H9 (cell line): ENCODE measurements at regions not wholly inside any gene's neighbourhood (a gene's known extent, or its start where the extent isn't known, plus 50 kb on each side); places are given as distances from the start of the nearest gene placed in this dataset.

Experiments used
- DNase-seq: peaks from one replicate; pipeline ENCODE4 v3.0.0-alpha.2; 2017
- H2AFZ ChIP-seq: one replicate; pipeline ENCODE4 v1.6.1; 2013; ENCODE audit warnings: mild to moderate bottlenecking, low read length, control low read depth, moderate library complexity
- H2AK5ac ChIP-seq: 2 replicates; pipeline ENCODE4 v1.6.1; 2013; ENCODE audit warnings: low read length, control low read depth, mixed read lengths; ENCODE audit not compliant: insufficient read length
- H2BK120ac ChIP-seq: one replicate; pipeline ENCODE4 v1.6.1; 2013; ENCODE audit warnings: low read depth, mild to moderate bottlenecking, low read length, control low read depth, inconsistent platforms; ENCODE audit not compliant: poor library complexity, severe bottlenecking
- H2BK12ac ChIP-seq: 2 replicates; pipeline ENCODE4 v1.6.1; 2013; ENCODE audit warnings: low read length, control low read depth, mixed read lengths, low read depth; ENCODE audit not compliant: insufficient read length
- H2BK15ac ChIP-seq: 2 replicates; pipeline ENCODE4 v1.6.1; 2013; ENCODE audit warnings: low read depth, low read length, control low read depth
- H2BK20ac ChIP-seq: one replicate; pipeline ENCODE4 v1.6.1; 2013; ENCODE audit warnings: low read depth, mild to moderate bottlenecking, low read length, control low read depth, inconsistent platforms; ENCODE audit not compliant: poor library complexity, severe bottlenecking
- H2BK5ac ChIP-seq: 2 replicates; pipeline ENCODE4 v1.6.1; 2013; ENCODE audit warnings: low read length, control low read depth, mixed read lengths; ENCODE audit not compliant: insufficient read length
- H3K14ac ChIP-seq: 2 replicates; pipeline ENCODE4 v1.6.1; 2013; ENCODE audit warnings: low read length, control low read depth; ENCODE audit not compliant: insufficient read depth
- H3K18ac ChIP-seq: 2 replicates; pipeline ENCODE4 v1.6.1; 2013; ENCODE audit warnings: low read depth, mild to moderate bottlenecking, mixed read lengths, low read length, control low read depth; ENCODE audit not compliant: insufficient read length
- H3K23ac ChIP-seq: 2 replicates; pipeline ENCODE4 v1.6.1; 2013; ENCODE audit warnings: low read length, control low read depth, mixed read lengths, low read depth; ENCODE audit not compliant: insufficient read length
- H3K23me2 ChIP-seq: 2 replicates; pipeline ENCODE4 v1.6.1; 2013; ENCODE audit warnings: low read depth, mild to moderate bottlenecking, mixed read lengths, low read length, control low read depth; ENCODE audit not compliant: insufficient read length, poor library complexity, severe bottlenecking
- H3K27ac ChIP-seq: 2 replicates; pipeline ENCODE4 v1.5.1; 2013; ENCODE audit warnings: low read length, control low read depth, mixed read lengths, low read depth; ENCODE audit not compliant: insufficient read length
- H3K27me3 ChIP-seq: 2 replicates; pipeline ENCODE4 v1.6.1; 2013; ENCODE audit warnings: low read length, control low read depth, inconsistent platforms; ENCODE audit not compliant: insufficient read depth
- H3K4ac ChIP-seq: 2 replicates; pipeline ENCODE4 v1.6.1; 2013; ENCODE audit warnings: low read depth, mild to moderate bottlenecking, control low read depth, inconsistent platforms, low read length, moderate library complexity
- H3K4me1 ChIP-seq: 2 replicates; pipeline ENCODE4 v1.6.1; 2013; ENCODE audit warnings: low read length, control low read depth, inconsistent platforms; ENCODE audit not compliant: insufficient read depth
- H3K4me2 ChIP-seq: 2 replicates; pipeline ENCODE4 v1.6.1; 2013; ENCODE audit warnings: low read length, control low read depth, mixed read lengths; ENCODE audit not compliant: insufficient read length, insufficient read depth
- H3K56ac ChIP-seq: 2 replicates; pipeline ENCODE4 v1.6.1; 2013; ENCODE audit warnings: low read depth, mild to moderate bottlenecking, mixed read lengths, low read length, control low read depth; ENCODE audit not compliant: insufficient read length
- H3K79me1 ChIP-seq: 2 replicates; pipeline ENCODE4 v1.6.1; 2013; ENCODE audit warnings: low read depth, mild to moderate bottlenecking, moderate library complexity, low read length, control low read depth, inconsistent platforms; ENCODE audit not compliant: insufficient read depth, poor library complexity, severe bottlenecking
- H3K79me2 ChIP-seq: 2 replicates; pipeline ENCODE4 v1.6.1; 2013; ENCODE audit warnings: low read length, control low read depth, inconsistent platforms; ENCODE audit not compliant: insufficient read depth
- H3K9ac ChIP-seq: 2 replicates; pipeline ENCODE4 v1.6.1; 2013; ENCODE audit warnings: low read length, control low read depth, mixed read lengths; ENCODE audit not compliant: insufficient read length; ENCODE audit errors: extremely low read depth
- H3K9me3 ChIP-seq: one replicate; pipeline ENCODE4 v1.6.1; 2013; ENCODE audit warnings: low read depth, low read length, inconsistent platforms; ENCODE audit not compliant: control insufficient read depth
- H3T11ph ChIP-seq: one replicate; pipeline ENCODE4 v1.6.1; 2013; ENCODE audit warnings: mild to moderate bottlenecking, low read length, control low read depth, inconsistent platforms
- H4K20me1 ChIP-seq: one replicate; pipeline ENCODE4 v1.6.1; 2013; ENCODE audit not compliant: control insufficient read depth, insufficient read length, insufficient read depth
- H4K5ac ChIP-seq: 2 replicates; pipeline ENCODE4 v1.6.1; 2013; ENCODE audit warnings: low read depth, mild to moderate bottlenecking, mixed read lengths, low read length, control low read depth; ENCODE audit not compliant: insufficient read length
- H4K8ac ChIP-seq: replicated peaks from 2 replicates; pipeline ENCODE4 v1.6.1; 2013; ENCODE audit warnings: low read length, control low read depth, mixed read lengths, low read depth; ENCODE audit not compliant: insufficient read length
- H4K91ac ChIP-seq: 2 replicates; pipeline ENCODE4 v1.6.1; 2013; ENCODE audit warnings: low read depth, mild to moderate bottlenecking, moderate library complexity, mixed read lengths, low read length, control low read depth; ENCODE audit not compliant: insufficient read length
- H3K27ac Mint-ChIP-seq, 3 experiments: 2 replicates in 2 of 3; 3 replicates in 1 of 3; pipeline ENCODE4 v1.8.0; 2020 to 2021; ENCODE audit warnings: mixed read lengths in 3 of 3, mild to moderate bottlenecking in 1 of 3, moderate library complexity in 1 of 3
- H3K27me3 Mint-ChIP-seq: 2 replicates; pipeline ENCODE4 v1.8.0; 2021; ENCODE audit warnings: low read depth, mild to moderate bottlenecking, moderate library complexity, mixed read lengths
- H3K36me3 Mint-ChIP-seq, 3 experiments: 2 replicates in 2 of 3; 3 replicates in 1 of 3; pipeline ENCODE4 v1.8.0; 2020 to 2021; ENCODE audit warnings: low read depth in 3 of 3, mixed read lengths in 3 of 3; ENCODE audit not compliant: insufficient read depth in 1 of 3
- H3K4me1 Mint-ChIP-seq, 2 experiments: 2 replicates each; pipeline ENCODE4 v1.8.0; 2020; ENCODE audit warnings: mixed read lengths in 2 of 2
- H3K4me3 Mint-ChIP-seq, 2 experiments: 2 replicates in 1 of 2; 3 replicates in 1 of 2; pipeline ENCODE4 v1.8.0; 2020 to 2021; ENCODE audit warnings: mild to moderate bottlenecking in 2 of 2, mixed read lengths in 2 of 2, moderate library complexity in 1 of 2
- H3K9me3 Mint-ChIP-seq, 2 experiments: 2 replicates in 1 of 2; 3 replicates in 1 of 2; pipeline ENCODE4 v1.8.0; 2020; ENCODE audit warnings: mild to moderate bottlenecking in 2 of 2, mixed read lengths in 2 of 2, moderate library complexity in 1 of 2
- WGBS: extraction: QIAGEN DNeasy Blood & Tissue Kit; methylation state at CpG from one replicate; pipeline ENCODE4 v1.1.7; 2013; ENCODE audit warnings: missing lambda C conversion rate, low lambda C conversion rate, mixed read lengths; ENCODE audit not compliant: insufficient read length; ENCODE audit errors: extremely low coverage; 5-methylcytosine and 5-hydroxymethylcytosine counted together
- TF ChIP-seq, protein P1 (sequence below): fragments of 200-600 bp; sonication (generic); conservative IDR thresholded peaks from 3 replicates; pipeline ENCODE4 v1.8.0; 2021; ENCODE audit warnings: antibody characterized with exemption, mild to moderate bottlenecking

DNA sequence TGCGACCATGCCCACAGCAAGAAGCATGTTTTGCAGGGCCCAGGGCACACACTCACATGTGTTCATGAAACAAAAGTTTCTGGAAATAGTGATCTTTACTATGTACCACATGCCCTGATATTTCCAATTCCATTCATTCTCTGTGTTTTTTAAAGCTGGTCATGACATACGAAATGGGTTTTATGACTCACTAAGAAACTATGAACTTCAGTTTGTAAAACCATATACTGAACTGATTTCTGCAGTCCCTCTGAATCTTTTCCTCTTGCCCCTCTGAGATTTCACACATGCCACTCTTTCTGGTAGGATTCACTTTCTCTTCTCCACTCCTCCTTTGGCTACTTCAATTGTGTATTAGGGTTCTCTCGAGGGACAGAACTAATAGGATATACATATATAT lies 416.1 kb upstream of the TRPC7 start:
- WGBS = no CpG with 5 or more reads among the region's 3 CpGs
- H3K9ac ChIP-seq = no peak overlapping the region
- peaks cover 0 to 2% of the 10 kb centered on the region in 2 experiments; a peak in 1 of 5 replicates for H3K9me3 Mint-ChIP-seq

More for the DNA sequence above, 416.1 kb upstream of the TRPC7 start:
- Histone ChIP-seq H3K23ac (no peak overlapping the region), H2BK15ac (no peak overlapping the region), H4K91ac (no peak overlapping the region), H3T11ph (no peak overlapping the region), H3K4ac (no peak overlapping the region), H2BK5ac (no peak overlapping the region), H3K14ac (no peak overlapping the region), H3K23me2 (no peaks in the 10 kb centered on the region), H3K9me3 (no peaks in the 10 kb centered on the region), H3K27me3 (no peaks in the 10 kb centered on the region), H3K79me1 (no peaks in the 10 kb centered on the region), H2AK5ac (no peak overlapping the region), H3K4me2 (no peak overlapping the region), H2BK12ac (no peak overlapping the region), H3K27ac (no peak overlapping the region), H4K20me1 (no peaks in the 10 kb centered on the region), H3K79me2 (no peaks in the 10 kb centered on the region), H2AFZ (no peak overlapping the region), H2BK120ac (no peak overlapping the region), H4K5ac (no peak overlapping the region), H4K8ac (no peak overlapping the region), H3K18ac (no peak overlapping the region), H3K4me1 (no peaks in the 10 kb centered on the region; the same call in 1 of the 2 replicates), H2BK20ac (no peak overlapping the region), H3K56ac (no peak overlapping the region)
- TF ChIP-seq, protein P1, sequence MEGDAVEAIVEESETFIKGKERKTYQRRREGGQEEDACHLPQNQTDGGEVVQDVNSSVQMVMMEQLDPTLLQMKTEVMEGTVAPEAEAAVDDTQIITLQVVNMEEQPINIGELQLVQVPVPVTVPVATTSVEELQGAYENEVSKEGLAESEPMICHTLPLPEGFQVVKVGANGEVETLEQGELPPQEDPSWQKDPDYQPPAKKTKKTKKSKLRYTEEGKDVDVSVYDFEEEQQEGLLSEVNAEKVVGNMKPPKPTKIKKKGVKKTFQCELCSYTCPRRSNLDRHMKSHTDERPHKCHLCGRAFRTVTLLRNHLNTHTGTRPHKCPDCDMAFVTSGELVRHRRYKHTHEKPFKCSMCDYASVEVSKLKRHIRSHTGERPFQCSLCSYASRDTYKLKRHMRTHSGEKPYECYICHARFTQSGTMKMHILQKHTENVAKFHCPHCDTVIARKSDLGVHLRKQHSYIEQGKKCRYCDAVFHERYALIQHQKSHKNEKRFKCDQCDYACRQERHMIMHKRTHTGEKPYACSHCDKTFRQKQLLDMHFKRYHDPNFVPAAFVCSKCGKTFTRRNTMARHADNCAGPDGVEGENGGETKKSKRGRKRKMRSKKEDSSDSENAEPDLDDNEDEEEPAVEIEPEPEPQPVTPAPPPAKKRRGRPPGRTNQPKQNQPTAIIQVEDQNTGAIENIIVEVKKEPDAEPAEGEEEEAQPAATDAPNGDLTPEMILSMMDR = no peak
- Mint-ChIP-seq H3K4me1 (peaks cover 9 to 19% of the 10 kb centered on the region in 2 experiments), H3K4me3 (no peak overlapping the region), H3K36me3 (no peaks in the 10 kb centered on the region), H3K27me3 (no peaks in the 10 kb centered on the region), H3K27ac (no peak overlapping the region)
- no peak for DNase-seq
